Endothelial cell (in vitro differentiated cells): ENCODE measurements at regions not wholly inside any gene's neighbourhood (a gene's known extent, or its start where the extent isn't known, plus 50 kb on each side); places are given as distances from the start of the nearest gene placed in this dataset.

Experiments
- DNase-seq: peaks from one replicate; pipeline ENCODE4 v3.0.0; 2021; ENCODE audit warnings: low spot score
- H3K27ac Mint-ChIP-seq: one replicate; pipeline ENCODE4 v1.8.0; 2021; ENCODE audit warnings: mixed read lengths, inconsistent platforms; ENCODE audit not compliant: unreplicated experiment
- H3K27me3 Mint-ChIP-seq: one replicate; pipeline ENCODE4 v1.8.0; 2021; ENCODE audit warnings: mild to moderate bottlenecking, moderate library complexity, mixed read lengths, inconsistent platforms; ENCODE audit not compliant: unreplicated experiment
- H3K36me3 Mint-ChIP-seq: one replicate; pipeline ENCODE4 v1.8.0; 2021; ENCODE audit warnings: mild to moderate bottlenecking, low read depth, mixed read lengths, inconsistent platforms; ENCODE audit not compliant: unreplicated experiment
- H3K4me1 Mint-ChIP-seq: one replicate; pipeline ENCODE4 v1.8.0; 2021; ENCODE audit warnings: mild to moderate bottlenecking, mixed read lengths, inconsistent platforms; ENCODE audit not compliant: unreplicated experiment
- H3K4me3 Mint-ChIP-seq: one replicate; pipeline ENCODE4 v1.8.0; 2021; ENCODE audit warnings: mild to moderate bottlenecking, mixed read lengths, inconsistent platforms; ENCODE audit not compliant: unreplicated experiment
- H3K9me3 Mint-ChIP-seq: one replicate; pipeline ENCODE4 v1.8.0; 2021; ENCODE audit warnings: mixed read lengths, inconsistent platforms; ENCODE audit not compliant: unreplicated experiment
- CTCF ChIP-seq: fragments of 200-600 bp; sonication (generic); IDR thresholded peaks from one replicate; pipeline ENCODE4 v1.5.0; 2021; ENCODE audit warnings: antibody characterized with exemption; ENCODE audit not compliant: unreplicated experiment

- DNase-seq = no peak
- TF ChIP-seq CTCF = no peak
- no peaks in the 10 kb centered on the region for H3K4me1 Mint-ChIP-seq
- H3K9me3 Mint-ChIP-seq = peaks cover 6% of the 10 kb centered on the region
- H3K4me3 Mint-ChIP-seq = no peak overlapping the region
- peaks cover 10% of the 10 kb centered on the region for H3K36me3 Mint-ChIP-seq
- peaks cover 2% of the 10 kb centered on the region for H3K27me3 Mint-ChIP-seq
- no peak overlapping the region for H3K27ac Mint-ChIP-seq
These were observed 112.1 kb downstream of the IRX2 start for GRCh38 chr5:2639425-2639824.

GRCh38 chr5:2634399-2635176, 116.9 kb downstream of the IRX2 start:
- no peak for TF ChIP-seq CTCF
- Mint-ChIP-seq H3K36me3 (peaks cover 6% of the 10 kb centered on the region), H3K27ac (no peak overlapping the region), H3K27me3 (peaks cover 8% of the 10 kb centered on the region), H3K9me3 (peaks cover 6% of the 10 kb centered on the region), H3K4me3 (no peak overlapping the region), H3K4me1 (no peaks in the 10 kb centered on the region)
- no peak for DNase-seq

GRCh38 chr5:2633992-2634391, 117.5 kb downstream of the IRX2 start:
- peaks cover 8% of the 10 kb centered on the region for H3K27me3 Mint-ChIP-seq

GRCh38 chr5:2631758-2632157, 119.7 kb downstream of the IRX2 start:
- Mint-ChIP-seq H3K9me3 (no peaks in the 10 kb centered on the region), H3K27ac (no peak overlapping the region), H3K4me3 (no peak overlapping the region), H3K4me1 (no peaks in the 10 kb centered on the region), H3K27me3 (peaks cover 8% of the 10 kb centered on the region), H3K36me3 (peaks cover 6% of the 10 kb centered on the region)
- DNase-seq = no peak
- TF ChIP-seq CTCF = no peak

More at GRCh38 chr5:2633992-2634391, 117.5 kb downstream of the IRX2 start:
- peaks cover 6% of the 10 kb centered on the region for H3K9me3 Mint-ChIP-seq
- TF ChIP-seq CTCF = no peak
- no peak overlapping the region for H3K27ac Mint-ChIP-seq
- H3K36me3 Mint-ChIP-seq = peaks cover 6% of the 10 kb centered on the region
- H3K4me3 Mint-ChIP-seq = no peak overlapping the region
- DNase-seq = no peak
- H3K4me1 Mint-ChIP-seq = no peaks in the 10 kb centered on the region

GRCh38 chr5:2629045-2629444, 122.4 kb downstream of the IRX2 start:
- Mint-ChIP-seq H3K36me3 (no peaks in the 10 kb centered on the region), H3K4me3 (no peak overlapping the region), H3K4me1 (no peaks in the 10 kb centered on the region), H3K27ac (no peak overlapping the region), H3K27me3 (peaks cover 8% of the 10 kb centered on the region), H3K9me3 (no peaks in the 10 kb centered on the region)
- no peak for DNase-seq
- TF ChIP-seq CTCF = no peak
